VCaP (cell line): ENCODE measurements at regions not wholly inside any gene's neighbourhood (a gene's known extent, or its start where the extent isn't known, plus 50 kb on each side); places are given as distances from the start of the nearest gene placed in this dataset.
A peak's percentile ranks its signal among the peaks of the same experiment; 100 is the strongest.

ENCODE experiments used
- H3K27ac ChIP-seq: fragments of 450-650 bp; 2 replicates; pipeline ENCODE4 v1.5.1; 2017
- TF ChIP-seq, protein P1 (sequence below): fragments of 450-650 bp; conservative IDR thresholded peaks from 2 replicates; pipeline ENCODE4 v1.5.1; 2017; ENCODE audit warnings: mild to moderate bottlenecking, moderate library complexity

GRCh38 chr1:30290581-30290980 lies 432.8 kb downstream of the MATN1 start:
- H3K27ac ChIP-seq, result peak overlapping the region; percentile 39
- TF ChIP-seq, protein P1, sequence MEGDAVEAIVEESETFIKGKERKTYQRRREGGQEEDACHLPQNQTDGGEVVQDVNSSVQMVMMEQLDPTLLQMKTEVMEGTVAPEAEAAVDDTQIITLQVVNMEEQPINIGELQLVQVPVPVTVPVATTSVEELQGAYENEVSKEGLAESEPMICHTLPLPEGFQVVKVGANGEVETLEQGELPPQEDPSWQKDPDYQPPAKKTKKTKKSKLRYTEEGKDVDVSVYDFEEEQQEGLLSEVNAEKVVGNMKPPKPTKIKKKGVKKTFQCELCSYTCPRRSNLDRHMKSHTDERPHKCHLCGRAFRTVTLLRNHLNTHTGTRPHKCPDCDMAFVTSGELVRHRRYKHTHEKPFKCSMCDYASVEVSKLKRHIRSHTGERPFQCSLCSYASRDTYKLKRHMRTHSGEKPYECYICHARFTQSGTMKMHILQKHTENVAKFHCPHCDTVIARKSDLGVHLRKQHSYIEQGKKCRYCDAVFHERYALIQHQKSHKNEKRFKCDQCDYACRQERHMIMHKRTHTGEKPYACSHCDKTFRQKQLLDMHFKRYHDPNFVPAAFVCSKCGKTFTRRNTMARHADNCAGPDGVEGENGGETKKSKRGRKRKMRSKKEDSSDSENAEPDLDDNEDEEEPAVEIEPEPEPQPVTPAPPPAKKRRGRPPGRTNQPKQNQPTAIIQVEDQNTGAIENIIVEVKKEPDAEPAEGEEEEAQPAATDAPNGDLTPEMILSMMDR, result no peak

GRCh38 chr1:30287976-30288375 lies 435.4 kb downstream of the MATN1 start:
- no peak overlapping the region for H3K27ac ChIP-seq
- TF ChIP-seq, protein P1, result no peak

- TF ChIP-seq, protein P1, result no peak
- H3K27ac ChIP-seq, result no peak overlapping the region
Observed at GRCh38 chr1:30286988-30287839, 436.2 kb downstream of the MATN1 start.

GRCh38 chr1:30286241-30286987 lies 437.0 kb downstream of the MATN1 start:
- TF ChIP-seq, protein P1, result no peak
- no peak overlapping the region for H3K27ac ChIP-seq

- no peak overlapping the region for H3K27ac ChIP-seq
- TF ChIP-seq, protein P1, result no peak
Observed at GRCh38 chr1:30285501-30285932, 437.9 kb downstream of the MATN1 start.

- H3K27ac ChIP-seq, result no peak overlapping the region
- TF ChIP-seq, protein P1, result no peak
Observed at GRCh38 chr1:30284728-30285475, 438.5 kb downstream of the MATN1 start.

DNA sequence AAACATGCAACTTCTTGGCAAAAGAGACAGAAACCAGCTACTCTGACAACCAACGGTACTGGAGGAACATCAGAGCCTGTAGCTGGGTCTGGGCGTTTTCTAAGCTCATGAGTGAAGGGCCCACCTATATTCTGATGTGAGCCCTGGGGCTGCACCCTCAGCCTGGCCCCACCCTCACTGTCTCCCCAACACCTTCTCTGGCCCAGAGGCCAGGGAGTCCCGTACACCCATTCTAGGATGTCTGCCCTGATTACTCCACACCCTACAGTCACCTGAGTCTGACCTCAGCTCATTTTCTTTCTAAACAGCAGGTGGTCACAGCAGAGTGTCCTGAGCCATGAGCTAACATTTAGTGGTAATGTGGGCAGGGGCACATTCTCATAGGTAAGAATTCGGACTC lies 439.2 kb downstream of the MATN1 start:
- TF ChIP-seq, protein P1, result no peak
- H3K27ac ChIP-seq, result no peak overlapping the region
